ENCODE measurements at regions not wholly inside any gene's neighbourhood (a gene's known extent, or its start where the extent isn't known, plus 50 kb on each side); places are given as distances from the start of the nearest gene placed in this dataset.

DNA sequence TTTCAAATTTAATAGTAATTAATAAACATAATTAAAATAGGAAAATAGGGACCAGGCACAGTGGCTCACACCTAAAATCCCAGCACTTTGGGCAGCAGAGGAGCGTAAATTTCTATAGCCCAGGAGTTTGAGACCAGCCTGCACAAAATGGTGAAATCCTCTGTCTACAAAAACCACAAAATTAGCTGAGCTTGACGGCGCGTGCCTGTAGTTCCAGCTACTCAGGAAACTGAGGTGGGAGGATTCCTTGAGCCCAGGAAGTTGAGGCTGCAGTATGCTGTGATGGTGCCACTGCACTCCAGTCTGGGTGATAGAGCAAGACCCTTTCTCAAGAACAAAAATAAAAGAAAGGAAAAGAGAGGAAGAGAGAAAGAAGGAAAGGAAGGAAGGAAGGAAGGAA lies 1387.0 kb upstream of the ADGRB3 start:
- DNase-seq (ENCODE audit: extremely low spot score), result no peak
- TF ChIP-seq HDGF (IDR thresholded peaks at IDR 0.05; ENCODE audit: borderline replicate concordance) (no peak), LEF1 (IDR thresholded peaks at IDR 0.05; ENCODE audit: borderline replicate concordance) (no peak), ELF4 (IDR thresholded peaks at IDR 0.05) (no peak), ARNT (IDR thresholded peaks at IDR 0.05) (no peak)
- ChIA-PET CTCF (no interaction called here), POLR2A (no interaction called here)

DNA sequence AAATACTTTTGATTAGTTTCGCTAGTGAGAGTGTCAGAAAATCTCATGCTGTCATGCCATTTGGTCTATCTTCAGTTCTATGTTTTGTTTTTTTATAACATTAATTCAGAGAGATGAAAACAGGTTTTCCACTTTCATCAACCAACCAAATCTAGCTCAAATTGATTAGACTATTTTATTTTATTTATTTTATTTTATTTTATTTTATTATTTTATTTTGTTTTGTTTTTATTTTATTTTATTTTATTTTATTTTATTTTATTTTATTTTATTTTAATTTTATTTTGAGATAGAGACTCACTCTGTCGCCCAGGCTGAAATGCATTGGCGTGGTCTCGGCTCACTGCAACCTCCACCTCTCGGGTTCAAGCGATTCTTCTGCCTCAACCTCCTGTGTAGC lies 1391.0 kb upstream of the ADGRB3 start:
- no peak for DNase-seq (ENCODE audit: extremely low spot score)
- ChIA-PET CTCF (no interaction called here), POLR2A (no interaction called here)
- TF ChIP-seq TARDBP (IDR thresholded peaks at IDR 0.05) (no peak), ARNT (IDR thresholded peaks at IDR 0.05) (no peak), PKNOX1 (IDR thresholded peaks at IDR 0.05) (no peak), SUZ12 (IDR thresholded peaks at IDR 0.05) (no peak), L3MBTL2 (conservative IDR thresholded peaks at IDR 0.05) (no peak), BHLHE40 (IDR thresholded peaks at IDR 0.05; ENCODE audit: borderline replicate concordance) (no peak)

DNA sequence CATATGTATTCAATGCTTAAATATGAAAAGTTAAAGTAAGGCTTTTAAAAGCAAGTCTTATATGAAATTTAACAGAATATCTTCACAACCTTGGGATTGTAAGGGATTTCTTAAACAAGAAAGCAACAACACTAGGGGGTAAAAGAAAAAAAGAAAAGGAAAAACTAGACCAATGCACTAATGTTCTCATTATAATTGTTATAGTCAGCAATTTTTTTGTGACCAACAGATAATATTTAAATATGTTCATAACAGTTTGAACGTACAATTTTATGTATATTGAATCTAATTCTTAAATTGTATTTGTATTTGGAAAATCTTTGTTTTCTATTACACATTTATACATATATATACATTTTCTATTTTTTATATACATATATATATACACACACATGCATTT lies 1397.8 kb upstream of the ADGRB3 start:
- TF ChIP-seq SP1 (IDR thresholded peaks at IDR 0.05) (no peak), FOXA1 (IDR thresholded peaks at IDR 0.05) (no peak), ZNF384 (IDR thresholded peaks at IDR 0.05) (no peak), BHLHE40 (IDR thresholded peaks at IDR 0.05; ENCODE audit: borderline replicate concordance) (no peak), HDGF (IDR thresholded peaks at IDR 0.05; ENCODE audit: borderline replicate concordance) (no peak), CTBP1 (IDR thresholded peaks at IDR 0.05; ENCODE audit: borderline replicate concordance) (no peak), FOXK2 (IDR thresholded peaks at IDR 0.05) (no peak), LEF1 (IDR thresholded peaks at IDR 0.05; ENCODE audit: borderline replicate concordance) (no peak), SUZ12 (IDR thresholded peaks at IDR 0.05) (no peak), L3MBTL2 (conservative IDR thresholded peaks at IDR 0.05) (no peak), PKNOX1 (IDR thresholded peaks at IDR 0.05) (no peak), NFRKB (IDR thresholded peaks at IDR 0.05) (no peak), FOXM1 (IDR thresholded peaks at IDR 0.05; ENCODE audit: borderline replicate concordance) (no peak), TARDBP (IDR thresholded peaks at IDR 0.05) (no peak), ARNT (IDR thresholded peaks at IDR 0.05) (no peak), ELF4 (IDR thresholded peaks at IDR 0.05) (no peak)
- ChIA-PET POLR2A (no interaction called here), CTCF (no interaction called here)
- no peak for DNase-seq (ENCODE audit: extremely low spot score)

GRCh38 chr6:67231092-67231491 lies 1404.0 kb upstream of the ADGRB3 start:
- TF ChIP-seq BHLHE40 (IDR thresholded peaks at IDR 0.05; ENCODE audit: borderline replicate concordance), result no peak
- ChIA-PET CTCF (no interaction called here), POLR2A (no interaction called here)
- DNase-seq (ENCODE audit: extremely low spot score), result no peak

DNA sequence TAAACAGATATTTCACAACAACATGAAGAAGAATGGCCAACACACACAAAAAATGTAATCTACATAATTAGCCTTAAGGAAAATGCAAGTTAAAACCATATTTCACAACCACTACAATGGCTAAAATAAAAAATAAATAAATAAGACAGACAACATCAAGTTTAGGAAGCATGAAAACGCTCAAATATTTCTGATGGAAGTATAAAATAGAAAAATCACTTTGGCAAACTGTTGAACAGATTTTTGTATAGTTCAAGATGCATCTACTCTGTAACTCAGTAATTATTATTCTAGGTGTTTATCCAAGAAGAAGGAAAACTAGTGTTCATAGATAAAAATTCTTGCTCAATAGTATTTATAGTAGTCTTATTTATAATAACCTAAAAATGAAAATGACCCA lies 1410.1 kb upstream of the ADGRB3 start:
- POLR2A ChIA-PET, result no interaction called here
- TF ChIP-seq ZNF384 (IDR thresholded peaks at IDR 0.05) (no peak), PKNOX1 (IDR thresholded peaks at IDR 0.05) (no peak), L3MBTL2 (conservative IDR thresholded peaks at IDR 0.05) (no peak), TARDBP (IDR thresholded peaks at IDR 0.05) (no peak), NFRKB (IDR thresholded peaks at IDR 0.05) (no peak), LEF1 (IDR thresholded peaks at IDR 0.05; ENCODE audit: borderline replicate concordance) (no peak), FOXM1 (IDR thresholded peaks at IDR 0.05; ENCODE audit: borderline replicate concordance) (no peak), FOXK2 (IDR thresholded peaks at IDR 0.05) (no peak), HDGF (IDR thresholded peaks at IDR 0.05; ENCODE audit: borderline replicate concordance) (no peak), FOXA1 (IDR thresholded peaks at IDR 0.05) (no peak), BHLHE40 (IDR thresholded peaks at IDR 0.05; ENCODE audit: borderline replicate concordance) (no peak), CTBP1 (IDR thresholded peaks at IDR 0.05; ENCODE audit: borderline replicate concordance) (no peak), ARNT (IDR thresholded peaks at IDR 0.05) (no peak), ELF4 (IDR thresholded peaks at IDR 0.05) (no peak), SUZ12 (IDR thresholded peaks at IDR 0.05) (no peak), SP1 (IDR thresholded peaks at IDR 0.05) (no peak)
- CTCF ChIA-PET, result no interaction called here

DNA sequence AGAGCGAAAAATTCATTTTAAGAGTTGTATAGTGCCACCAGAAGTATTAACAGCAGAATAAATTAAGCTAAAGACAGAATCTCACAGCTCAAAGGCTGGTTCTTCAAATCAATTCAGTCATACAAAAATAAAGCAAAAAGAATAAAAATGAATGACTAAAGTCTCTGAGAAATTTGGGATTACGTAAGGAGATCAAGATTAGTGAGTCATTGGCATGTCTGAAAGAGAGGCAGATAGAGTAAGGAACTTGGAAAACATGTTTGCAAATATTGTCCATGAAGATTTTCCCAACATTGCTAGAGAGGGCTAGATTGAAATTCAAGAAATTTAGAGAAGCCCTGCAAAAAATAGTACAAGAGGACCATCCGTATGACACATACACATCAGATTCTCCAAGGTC lies 1413.9 kb upstream of the ADGRB3 start:
- ChIA-PET POLR2A (no interaction called here), CTCF (no interaction called here)
- DNase-seq (ENCODE audit: extremely low spot score), result no peak
- TF ChIP-seq L3MBTL2 (conservative IDR thresholded peaks at IDR 0.05), result no peak
- no peak for TF ChIP-seq HDGF (IDR thresholded peaks at IDR 0.05; ENCODE audit: borderline replicate concordance)
- no peak for TF ChIP-seq FOXA1 (IDR thresholded peaks at IDR 0.05)
- TF ChIP-seq TARDBP (IDR thresholded peaks at IDR 0.05), result no peak
- no peak for TF ChIP-seq LEF1 (IDR thresholded peaks at IDR 0.05; ENCODE audit: borderline replicate concordance)
- TF ChIP-seq CTBP1 (IDR thresholded peaks at IDR 0.05; ENCODE audit: borderline replicate concordance), result no peak

More for the DNA sequence above, 1410.1 kb upstream of the ADGRB3 start:
- DNase-seq (ENCODE audit: extremely low spot score), result no peak

DNA sequence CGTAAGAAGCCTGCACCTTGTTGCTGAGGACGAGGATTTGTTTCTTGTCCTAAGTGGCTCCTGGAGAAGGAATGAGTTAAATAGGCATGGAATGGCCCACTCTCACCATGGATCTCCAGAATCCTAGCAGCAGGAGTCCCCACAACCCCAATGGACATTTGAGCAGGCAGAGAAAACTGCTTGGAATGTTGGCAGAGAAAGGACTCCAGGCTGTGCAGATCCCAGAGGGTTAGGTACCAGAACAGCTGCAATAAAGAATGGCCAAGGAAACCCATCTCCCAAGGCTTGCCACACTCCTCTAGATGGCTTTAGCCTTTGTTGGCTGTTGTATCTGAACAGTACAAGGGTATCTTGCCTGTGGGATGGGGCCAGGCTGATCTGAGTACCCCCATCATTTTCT lies 1415.7 kb upstream of the ADGRB3 start:
- DNase-seq (ENCODE audit: extremely low spot score), result no peak
- TF ChIP-seq BHLHE40 (IDR thresholded peaks at IDR 0.05; ENCODE audit: borderline replicate concordance) (no peak), FOXK2 (IDR thresholded peaks at IDR 0.05) (no peak), NFRKB (IDR thresholded peaks at IDR 0.05) (no peak), FOXM1 (IDR thresholded peaks at IDR 0.05; ENCODE audit: borderline replicate concordance) (no peak), ELF4 (IDR thresholded peaks at IDR 0.05) (no peak), PKNOX1 (IDR thresholded peaks at IDR 0.05) (no peak), LEF1 (IDR thresholded peaks at IDR 0.05; ENCODE audit: borderline replicate concordance) (no peak)
- ChIA-PET CTCF (no interaction called here), POLR2A (no interaction called here)
